SK-N-SH treated with all-trans-retinoic acid at 6 μM for 48 hours (cell line): ENCODE measurements at regions not wholly inside any gene's neighbourhood (a gene's known extent, or its start where the extent isn't known, plus 50 kb on each side); places are given as distances from the start of the nearest gene placed in this dataset.

Experiments
- ATAC-seq: fragments of 200-7000 bp; cut with Tn5 transposase; 3 replicates; pipeline ENCODE4 v1.9.1; 2020; ENCODE audit warnings: mild to moderate bottlenecking, moderate library complexity
- ARNTL ChIP-seq: fragments of 450-650 bp; formaldehyde crosslinking; IDR thresholded peaks from 2 replicates; pipeline ENCODE4 v1.5.0; 2020; ENCODE audit warnings: low read depth, mild to moderate bottlenecking, moderate library complexity, borderline replicate concordance
- BACH2 ChIP-seq: fragments of 250-450 bp; sonication (Bioruptor Pico); IDR thresholded peaks from 2 replicates; pipeline ENCODE4 v1.9.0; 2021; ENCODE audit warnings: mild to moderate bottlenecking, borderline replicate concordance
- CREB5 ChIP-seq: fragments of 250-450 bp; sonication (Bioruptor Pico); IDR thresholded peaks from 2 replicates; pipeline ENCODE4 v1.5.1; 2020; ENCODE audit warnings: low read depth, mild to moderate bottlenecking, moderate library complexity
- CSDC2 ChIP-seq: fragments of 250-450 bp; sonication (Bioruptor Pico); IDR thresholded peaks from 2 replicates; pipeline ENCODE4 v1.5.0; 2020; ENCODE audit warnings: mild to moderate bottlenecking, moderate library complexity
- CSRNP3 ChIP-seq: fragments of 250-450 bp; sonication (Bioruptor Pico); IDR thresholded peaks from 2 replicates; pipeline ENCODE4 v1.5.1; 2021; ENCODE audit warnings: mild to moderate bottlenecking, moderate library complexity
- ESRRG ChIP-seq: fragments of 250-450 bp; sonication (Bioruptor Pico); IDR thresholded peaks from 2 replicates; pipeline ENCODE4 v1.6.1; 2021; ENCODE audit warnings: mild to moderate bottlenecking
- GLIS3 ChIP-seq: fragments of 250-450 bp; sonication (Bioruptor Pico); IDR thresholded peaks from 2 replicates; pipeline ENCODE4 v1.5.0; 2020; ENCODE audit warnings: mild to moderate bottlenecking, moderate library complexity
- ISL1 ChIP-seq: fragments of 250-450 bp; sonication (Bioruptor Pico); IDR thresholded peaks from 2 replicates; pipeline ENCODE4 v2.1.2; 2022; ENCODE audit warnings: mild to moderate bottlenecking, moderate library complexity
- OSR1 ChIP-seq: fragments of 250-450 bp; sonication (Bioruptor Pico); IDR thresholded peaks from 2 replicates; pipeline ENCODE4 v1.8.0; 2022; ENCODE audit warnings: moderate library complexity, mild to moderate bottlenecking, inconsistent platforms
- PATZ1 ChIP-seq: fragments of 250-450 bp; sonication (Bioruptor Pico); IDR thresholded peaks from 2 replicates; pipeline ENCODE4 v1.8.0; 2020; ENCODE audit warnings: mild to moderate bottlenecking, moderate library complexity, borderline replicate concordance
- PPARA ChIP-seq: fragments of 250-450 bp; sonication (Bioruptor Pico); IDR thresholded peaks from 2 replicates; pipeline ENCODE4 v1.5.0; 2020; ENCODE audit warnings: mild to moderate bottlenecking, borderline replicate concordance
- RARB ChIP-seq: fragments of 250-450 bp; sonication (Bioruptor Pico); IDR thresholded peaks from 2 replicates; pipeline ENCODE4 v1.8.0; 2021; ENCODE audit warnings: mild to moderate bottlenecking, moderate library complexity
- SNAI2 ChIP-seq: fragments of 250-450 bp; sonication (Bioruptor Pico); IDR thresholded peaks from 2 replicates; pipeline ENCODE4 v1.5.0; 2020; ENCODE audit warnings: mild to moderate bottlenecking, moderate library complexity
- TCF4 ChIP-seq: fragments of 250-450 bp; sonication (Bioruptor Pico); IDR thresholded peaks from 2 replicates; pipeline ENCODE4 v1.8.0; 2021; ENCODE audit warnings: mild to moderate bottlenecking, moderate library complexity, borderline replicate concordance
- TOX ChIP-seq: fragments of 250-450 bp; sonication (Bioruptor Pico); IDR thresholded peaks from 2 replicates; pipeline ENCODE4 v1.8.0; 2021; ENCODE audit warnings: mild to moderate bottlenecking, moderate library complexity, borderline replicate concordance
- TSHZ2 ChIP-seq: fragments of 250-450 bp; sonication (Bioruptor Pico); IDR thresholded peaks from 2 replicates; pipeline ENCODE4 v1.5.0; 2020; ENCODE audit warnings: mild to moderate bottlenecking, moderate library complexity
- ZC3H10 ChIP-seq: fragments of 250-450 bp; sonication (Bioruptor Pico); IDR thresholded peaks from 2 replicates; pipeline ENCODE4 v1.5.1; 2021; ENCODE audit warnings: mild to moderate bottlenecking, moderate library complexity
- ZFP3 ChIP-seq: fragments of 250-450 bp; sonication (Bioruptor Pico); IDR thresholded peaks from 2 replicates; pipeline ENCODE4 v1.5.0; 2020; ENCODE audit warnings: mild to moderate bottlenecking, moderate library complexity
- ZFP30 ChIP-seq: fragments of 450-650 bp; formaldehyde crosslinking; IDR thresholded peaks from 2 replicates; pipeline ENCODE4 v1.5.0; 2022; ENCODE audit warnings: mild to moderate bottlenecking, moderate library complexity
- ZNF565 ChIP-seq: fragments of 450-650 bp; formaldehyde crosslinking; conservative IDR thresholded peaks from 2 replicates; pipeline ENCODE4 v1.5.0; 2020; ENCODE audit warnings: low read depth, mild to moderate bottlenecking, moderate library complexity
- ZNF70 ChIP-seq: fragments of 450-650 bp; formaldehyde crosslinking; IDR thresholded peaks from 2 replicates; pipeline ENCODE4 v1.5.0; 2020; ENCODE audit warnings: mild to moderate bottlenecking, moderate library complexity
- ZNF8 ChIP-seq: fragments of 450-650 bp; formaldehyde crosslinking; IDR thresholded peaks from 2 replicates; pipeline ENCODE4 v1.5.0; 2020; ENCODE audit warnings: mild to moderate bottlenecking, moderate library complexity
- TF ChIP-seq, protein P1 (sequence below): fragments of 250-450 bp; sonication (Bioruptor Pico); IDR thresholded peaks from 2 replicates; pipeline ENCODE4 v1.8.0; 2021; ENCODE audit warnings: low read depth, mild to moderate bottlenecking, moderate library complexity, borderline replicate concordance

GRCh38 chr2:120861576-120862191, 126.0 kb downstream of the GLI2 start:
- no peak for ATAC-seq
- TF ChIP-seq ARNTL (CRISPR knock-in tag): no peak
- no peak for TF ChIP-seq CREB5 (CRISPR knock-in tag)
- TF ChIP-seq TOX (CRISPR knock-in tag): no peak
- TF ChIP-seq PPARA (CRISPR knock-in tag): no peak
- TF ChIP-seq, protein P1, sequence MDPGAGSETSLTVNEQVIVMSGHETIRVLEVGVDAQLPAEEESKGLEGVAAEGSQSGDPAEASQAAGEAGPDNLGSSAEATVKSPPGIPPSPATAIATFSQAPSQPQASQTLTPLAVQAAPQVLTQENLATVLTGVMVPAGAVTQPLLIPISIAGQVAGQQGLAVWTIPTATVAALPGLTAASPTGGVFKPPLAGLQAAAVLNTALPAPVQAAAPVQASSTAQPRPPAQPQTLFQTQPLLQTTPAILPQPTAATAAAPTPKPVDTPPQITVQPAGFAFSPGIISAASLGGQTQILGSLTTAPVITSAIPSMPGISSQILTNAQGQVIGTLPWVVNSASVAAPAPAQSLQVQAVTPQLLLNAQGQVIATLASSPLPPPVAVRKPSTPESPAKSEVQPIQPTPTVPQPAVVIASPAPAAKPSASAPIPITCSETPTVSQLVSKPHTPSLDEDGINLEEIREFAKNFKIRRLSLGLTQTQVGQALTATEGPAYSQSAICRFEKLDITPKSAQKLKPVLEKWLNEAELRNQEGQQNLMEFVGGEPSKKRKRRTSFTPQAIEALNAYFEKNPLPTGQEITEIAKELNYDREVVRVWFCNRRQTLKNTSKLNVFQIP (CRISPR knock-in tag): no peak
- TF ChIP-seq BACH2: no peak
- no peak for TF ChIP-seq ZNF8 (CRISPR knock-in tag)
- no peak for TF ChIP-seq ZNF565 (CRISPR knock-in tag)
- no peak for TF ChIP-seq RARB
- no peak for TF ChIP-seq ZNF70 (CRISPR knock-in tag)
- TF ChIP-seq ZFP3 (CRISPR knock-in tag): no peak
- no peak for TF ChIP-seq GLIS3 (CRISPR knock-in tag)
- TF ChIP-seq OSR1 (CRISPR knock-in tag): no peak
- TF ChIP-seq ESRRG (CRISPR knock-in tag): no peak
- TF ChIP-seq CSRNP3 (CRISPR knock-in tag): no peak
- TF ChIP-seq SNAI2 (CRISPR knock-in tag): no peak
- TF ChIP-seq ZC3H10 (CRISPR knock-in tag): no peak
- TF ChIP-seq PATZ1 (CRISPR knock-in tag): no peak
- TF ChIP-seq CSDC2: no peak
- TF ChIP-seq ZFP30 (CRISPR knock-in tag): no peak

GRCh38 chr2:120862201-120863060, 126.8 kb downstream of the GLI2 start:
- TF ChIP-seq PPARA (CRISPR knock-in tag): no peak
- ATAC-seq: no peak

DNA sequence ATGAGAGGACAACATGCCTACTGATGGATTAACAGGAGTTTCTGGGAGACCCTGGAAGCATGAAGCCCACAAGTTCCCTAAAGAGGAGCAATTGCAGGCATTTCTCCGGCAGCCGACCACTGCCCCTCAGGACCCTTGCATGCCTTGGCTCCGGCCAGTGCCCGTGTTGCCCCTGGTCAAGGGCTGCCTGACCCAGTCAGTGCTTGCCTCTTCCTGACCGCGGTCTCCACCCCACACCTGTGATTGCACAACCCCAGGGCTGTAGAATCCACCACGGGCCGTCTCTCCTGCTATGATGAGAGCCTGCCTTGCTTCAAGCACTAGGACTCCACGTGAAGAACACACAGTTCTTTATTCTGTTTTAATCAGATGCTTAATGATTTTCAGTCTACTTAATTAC, 127.5 kb downstream of the GLI2 start:
- no peak for ATAC-seq
- no peak for TF ChIP-seq ZNF565 (CRISPR knock-in tag)
- TF ChIP-seq ESRRG (CRISPR knock-in tag): no peak
- TF ChIP-seq CSDC2: no peak
- TF ChIP-seq CREB5 (CRISPR knock-in tag): no peak
- no peak for TF ChIP-seq TSHZ2 (CRISPR knock-in tag)
- no peak for TF ChIP-seq GLIS3 (CRISPR knock-in tag)
- TF ChIP-seq ZC3H10 (CRISPR knock-in tag): no peak
- TF ChIP-seq BACH2: no peak
- TF ChIP-seq TCF4 (CRISPR knock-in tag): no peak
- no peak for TF ChIP-seq RARB
- no peak for TF ChIP-seq TOX (CRISPR knock-in tag)
- TF ChIP-seq CSRNP3 (CRISPR knock-in tag): no peak
- no peak for TF ChIP-seq ZNF70 (CRISPR knock-in tag)
- TF ChIP-seq PPARA (CRISPR knock-in tag): no peak
- TF ChIP-seq ISL1: no peak
